ENCODE measurements at regions not wholly inside any gene's neighbourhood (a gene's known extent, or its start where the extent isn't known, plus 50 kb on each side); places are given as distances from the start of the nearest gene placed in this dataset.

DNA sequence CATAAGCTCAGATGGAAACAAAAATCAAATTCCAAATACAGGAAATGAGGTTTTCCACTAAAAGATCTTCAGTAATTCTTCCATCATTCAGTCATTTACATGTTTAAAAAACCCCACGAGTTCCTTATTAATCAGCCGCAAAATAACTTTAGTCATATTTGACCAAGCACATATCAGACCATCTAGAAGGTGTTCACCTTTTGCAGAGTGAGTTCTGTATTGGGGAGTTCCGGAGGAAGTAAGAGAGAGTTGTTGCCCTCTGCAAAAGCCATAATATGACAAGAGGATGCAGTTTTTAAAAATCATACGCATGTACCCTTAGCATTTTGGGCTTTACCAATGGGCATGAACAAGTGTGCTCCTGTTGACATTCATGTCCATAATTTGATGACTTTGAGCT, 61.6 kb downstream of the CCR1 start:
- no peak for TF ChIP-seq EP300 (IDR thresholded peaks at IDR 0.05)
- no peak for TF ChIP-seq POLR2A (IDR thresholded peaks at IDR 0.05)
- TF ChIP-seq, protein P1, sequence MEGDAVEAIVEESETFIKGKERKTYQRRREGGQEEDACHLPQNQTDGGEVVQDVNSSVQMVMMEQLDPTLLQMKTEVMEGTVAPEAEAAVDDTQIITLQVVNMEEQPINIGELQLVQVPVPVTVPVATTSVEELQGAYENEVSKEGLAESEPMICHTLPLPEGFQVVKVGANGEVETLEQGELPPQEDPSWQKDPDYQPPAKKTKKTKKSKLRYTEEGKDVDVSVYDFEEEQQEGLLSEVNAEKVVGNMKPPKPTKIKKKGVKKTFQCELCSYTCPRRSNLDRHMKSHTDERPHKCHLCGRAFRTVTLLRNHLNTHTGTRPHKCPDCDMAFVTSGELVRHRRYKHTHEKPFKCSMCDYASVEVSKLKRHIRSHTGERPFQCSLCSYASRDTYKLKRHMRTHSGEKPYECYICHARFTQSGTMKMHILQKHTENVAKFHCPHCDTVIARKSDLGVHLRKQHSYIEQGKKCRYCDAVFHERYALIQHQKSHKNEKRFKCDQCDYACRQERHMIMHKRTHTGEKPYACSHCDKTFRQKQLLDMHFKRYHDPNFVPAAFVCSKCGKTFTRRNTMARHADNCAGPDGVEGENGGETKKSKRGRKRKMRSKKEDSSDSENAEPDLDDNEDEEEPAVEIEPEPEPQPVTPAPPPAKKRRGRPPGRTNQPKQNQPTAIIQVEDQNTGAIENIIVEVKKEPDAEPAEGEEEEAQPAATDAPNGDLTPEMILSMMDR (IDR thresholded peaks at IDR 0.05), result no peak
- peaks cover 0 to 4% (median 0%) of the 10 kb centered on the region in 4 donors for H3K4me1 ChIP-seq
- no peaks in the 10 kb centered on the region for H3K27me3 ChIP-seq
- H3K27ac ChIP-seq, result no peak overlapping the region
- H3K9me3 ChIP-seq, result no peaks in the 10 kb centered on the region
- H3K4me3 ChIP-seq, result no peak overlapping the region
- no peak for DNase-seq (ENCODE audit: low spot score in 2 of 2)
- H3K36me3 ChIP-seq, result no peaks in the 10 kb centered on the region
- 89 to 91% methylated on average over 4 of the region's 4 CpGs for WGBS, 2 donors

DNA sequence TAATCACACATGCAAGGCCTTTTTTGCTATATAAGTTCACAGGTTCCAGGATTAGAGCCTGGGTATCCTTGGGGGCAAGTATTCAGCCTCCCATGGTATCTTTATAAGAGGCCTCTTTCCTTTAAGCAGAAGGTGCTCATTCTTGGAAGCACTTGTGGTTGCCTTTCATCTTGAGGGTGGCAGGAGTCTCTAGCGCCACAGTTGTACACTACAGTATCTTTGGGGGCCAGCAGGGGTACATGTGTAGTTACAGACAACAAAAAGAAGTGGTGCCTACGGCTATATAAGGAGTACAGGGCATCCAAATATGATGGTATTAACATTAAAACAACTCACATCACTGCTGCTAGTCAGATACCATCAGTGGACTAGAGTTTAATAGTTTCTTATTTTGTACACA, 62.1 kb downstream of the CCR1 start:
- no peaks in the 10 kb centered on the region for H3K27me3 ChIP-seq
- no peak overlapping the region for H3K27ac ChIP-seq
- TF ChIP-seq POLR2A (IDR thresholded peaks at IDR 0.05), result no peak
- TF ChIP-seq, protein P1 (IDR thresholded peaks at IDR 0.05), result no peak
- TF ChIP-seq EP300 (IDR thresholded peaks at IDR 0.05), result no peak
- H3K36me3 ChIP-seq, result no peaks in the 10 kb centered on the region
- H3K4me3 ChIP-seq, result no peak overlapping the region
- no peak for DNase-seq (ENCODE audit: low spot score in 2 of 2)
- peaks cover 0 to 4% (median 0%) of the 10 kb centered on the region in 4 donors for H3K4me1 ChIP-seq
- 40 to 45% methylated on average over 2 of the region's 2 CpGs for WGBS, 2 donors
- no peaks in the 10 kb centered on the region for H3K9me3 ChIP-seq

DNA sequence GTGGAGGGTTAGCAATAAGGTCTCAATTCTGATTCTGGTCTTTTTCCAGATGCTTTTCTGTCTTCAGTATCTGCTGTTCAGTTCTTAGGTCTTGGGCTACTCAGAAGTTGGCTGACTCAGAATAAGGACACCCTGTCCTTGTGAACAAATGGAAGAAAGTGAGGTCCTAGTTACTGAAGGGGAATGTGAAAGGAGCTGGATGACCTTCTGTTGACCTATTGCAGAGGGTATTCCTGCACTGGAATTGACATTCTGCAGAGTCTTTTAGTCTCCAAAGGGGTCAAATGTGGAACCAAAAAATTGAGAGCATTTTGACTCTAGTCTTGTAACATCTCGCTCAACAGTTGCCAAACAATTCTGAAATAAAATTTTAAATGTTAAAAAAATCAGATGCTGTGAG, 63.0 kb downstream of the CCR1 start:
- no peaks in the 10 kb centered on the region for H3K9me3 ChIP-seq
- no peaks in the 10 kb centered on the region for H3K27me3 ChIP-seq
- H3K4me3 ChIP-seq, result no peak overlapping the region
- no peak overlapping the region for H3K27ac ChIP-seq
- no peaks in the 10 kb centered on the region for H3K36me3 ChIP-seq
- peak in 1 of 2 donors; percentile 6 for TF ChIP-seq EP300 (IDR thresholded peaks at IDR 0.05)
- TF ChIP-seq, protein P1 (IDR thresholded peaks at IDR 0.05), result no peak
- no peak for TF ChIP-seq POLR2A (IDR thresholded peaks at IDR 0.05)
- WGBS, 2 donors, result 82 to 93% methylated on average over 1 of the region's 1 CpG
- no peak for DNase-seq (ENCODE audit: low spot score in 2 of 2)
- H3K4me1 ChIP-seq, result peaks cover 0 to 4% (median 0%) of the 10 kb centered on the region in 4 donors

DNA sequence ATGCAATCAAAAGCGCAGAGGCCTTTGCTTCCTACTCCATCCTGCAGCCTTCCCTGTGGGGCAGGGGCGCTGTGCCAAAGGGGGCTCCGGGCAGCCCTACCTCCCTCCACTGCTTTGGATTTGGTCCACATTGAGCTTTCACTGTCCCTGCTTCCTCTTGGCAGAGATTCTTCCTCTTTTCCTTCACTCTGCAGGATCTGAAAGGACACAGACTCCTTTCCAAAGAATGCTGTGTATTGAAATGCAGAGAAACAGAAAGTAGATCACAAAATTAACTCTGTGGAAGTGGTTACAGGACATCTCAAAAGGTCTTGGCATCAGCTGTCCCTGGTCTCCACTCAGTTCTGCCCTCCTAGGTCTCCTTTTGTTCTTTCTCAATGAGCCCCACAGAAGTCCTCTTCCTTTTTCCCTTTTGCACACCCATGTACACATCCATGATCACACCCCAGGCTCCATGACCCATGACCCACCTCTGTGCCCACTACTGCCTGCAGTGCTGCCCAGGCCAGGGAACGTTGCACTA, 64.1 kb downstream of the CCR1 start:
- TF ChIP-seq EP300 (IDR thresholded peaks at IDR 0.05) (peak in 1 of 2 donors; percentile 37), POLR2A (IDR thresholded peaks at IDR 0.05) (no peak)
- TF ChIP-seq, protein P1 (IDR thresholded peaks at IDR 0.05), result no peak
- H3K36me3 ChIP-seq, result no peaks in the 10 kb centered on the region
- no peak overlapping the region for H3K4me3 ChIP-seq
- peaks cover 0 to 4% (median 0%) of the 10 kb centered on the region in 4 donors for H3K4me1 ChIP-seq
- no peak overlapping the region for H3K27ac ChIP-seq
- no peaks in the 10 kb centered on the region for H3K27me3 ChIP-seq
- H3K9me3 ChIP-seq, result no peaks in the 10 kb centered on the region
- 62 to 65% methylated on average over 4 of the region's 4 CpGs for WGBS, 2 donors
- DNase-seq (ENCODE audit: low spot score in 2 of 2), result no peak

DNA sequence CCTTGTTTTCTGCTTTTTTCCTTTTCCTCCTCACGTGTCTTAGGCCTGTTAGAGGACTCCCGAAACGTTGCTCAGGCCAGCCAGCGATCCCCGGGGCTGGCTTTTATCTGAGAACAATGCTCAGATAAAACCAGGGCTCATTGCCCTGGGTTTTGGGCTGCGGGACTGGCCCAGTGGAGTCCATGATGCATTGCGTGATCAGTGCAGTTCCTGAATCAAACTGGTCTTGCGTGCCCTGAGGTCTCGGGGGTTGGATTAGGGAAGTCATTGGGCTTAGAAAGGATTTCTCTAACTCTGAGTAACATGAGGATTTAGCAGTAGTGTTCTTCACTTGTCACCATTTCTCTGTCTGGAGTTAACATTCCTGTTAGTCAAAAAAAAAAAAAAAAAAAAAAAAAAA, 66.3 kb downstream of the CCR1 start:
- 84% methylated on average over 9 of the region's 9 CpGs for WGBS, 2 donors
- no peaks in the 10 kb centered on the region for H3K27me3 ChIP-seq
- no peaks in the 10 kb centered on the region for H3K9me3 ChIP-seq
- TF ChIP-seq, protein P1 (IDR thresholded peaks at IDR 0.05), result no peak
- TF ChIP-seq POLR2A (IDR thresholded peaks at IDR 0.05) (no peak), EP300 (IDR thresholded peaks at IDR 0.05) (no peak)
- DNase-seq (ENCODE audit: low spot score in 2 of 2), result no peak
- no peaks in the 10 kb centered on the region for H3K36me3 ChIP-seq
- peaks cover 0 to 4% (median 0%) of the 10 kb centered on the region in 4 donors for H3K4me1 ChIP-seq
- H3K27ac ChIP-seq, result no peak overlapping the region
- no peak overlapping the region for H3K4me3 ChIP-seq
